Astrocyte (in vitro differentiated cells and primary cell): ENCODE measurements at regions not wholly inside any gene's neighbourhood (a gene's known extent, or its start where the extent isn't known, plus 50 kb on each side); places are given as distances from the start of the nearest gene placed in this dataset.

ENCODE experiments used
- DNase-seq: peaks from one replicate; pipeline ENCODE4 v3.0.0-alpha.2; 2010; ENCODE audit warnings: low read depth
- FAIRE-seq: peaks from 2 replicates; lab custom pipeline; 2011; peaks lifted over from hg19 to GRCh38; lab: Jason Lieb, UNC
- H2AFZ ChIP-seq: 2 replicates; pipeline ENCODE4 v1.6.0; 2012; ENCODE audit warnings: low read depth, low read length, inconsistent platforms
- H3K27ac ChIP-seq: 2 replicates; pipeline ENCODE4 v1.5.1; 2011; ENCODE audit warnings: low read depth, low read length, inconsistent platforms
- H3K27me3 ChIP-seq: 2 replicates; pipeline ENCODE4 v1.6.0; 2011; ENCODE audit warnings: low read length, inconsistent platforms; ENCODE audit not compliant: insufficient read depth
- H3K36me3 ChIP-seq: 2 replicates; pipeline ENCODE4 v1.5.1; 2011; ENCODE audit warnings: low read length, inconsistent platforms; ENCODE audit not compliant: insufficient read depth
- H3K4me1 ChIP-seq: 2 replicates; pipeline ENCODE4 v1.5.1; 2011; ENCODE audit warnings: low read length, inconsistent platforms; ENCODE audit not compliant: insufficient read depth
- H3K4me2 ChIP-seq: 2 replicates; pipeline ENCODE4 v1.6.0; 2012; ENCODE audit warnings: low read length, inconsistent platforms
- H3K4me3 ChIP-seq: 2 replicates; pipeline ENCODE4 v1.5.1; 2011; ENCODE audit warnings: low read depth, mild to moderate bottlenecking, low read length, inconsistent platforms; ENCODE audit not compliant: insufficient read depth
- H3K79me2 ChIP-seq: 2 replicates; pipeline ENCODE4 v1.6.0; 2012; ENCODE audit warnings: mild to moderate bottlenecking, low read length, inconsistent platforms; ENCODE audit not compliant: insufficient read depth
- H3K9ac ChIP-seq: 2 replicates; pipeline ENCODE4 v1.6.0; 2012; ENCODE audit warnings: mild to moderate bottlenecking, low read length, inconsistent platforms
- H3K9me3 ChIP-seq: 2 replicates; pipeline ENCODE4 v1.5.1; 2012; ENCODE audit warnings: low read depth, mild to moderate bottlenecking, low read length, inconsistent platforms; ENCODE audit not compliant: insufficient read depth
- H4K20me1 ChIP-seq: 2 replicates; pipeline ENCODE4 v1.6.0; 2012; ENCODE audit warnings: low read length, inconsistent platforms; ENCODE audit not compliant: insufficient read depth
- H3K27ac Mint-ChIP-seq: one replicate; pipeline ENCODE4 v1.8.0; 2021; ENCODE audit warnings: mild to moderate bottlenecking, mixed read lengths; ENCODE audit not compliant: unreplicated experiment
- H3K27me3 Mint-ChIP-seq: one replicate; pipeline ENCODE4 v1.8.0; 2021; ENCODE audit warnings: low read depth, mixed read lengths; ENCODE audit not compliant: unreplicated experiment
- H3K36me3 Mint-ChIP-seq: one replicate; pipeline ENCODE4 v1.8.0; 2021; ENCODE audit warnings: low read depth, mixed read lengths; ENCODE audit not compliant: unreplicated experiment
- H3K4me1 Mint-ChIP-seq: one replicate; pipeline ENCODE4 v1.8.0; 2021; ENCODE audit warnings: low read depth, mixed read lengths; ENCODE audit not compliant: unreplicated experiment
- H3K4me3 Mint-ChIP-seq: one replicate; pipeline ENCODE4 v1.8.0; 2021; ENCODE audit warnings: mild to moderate bottlenecking, moderate library complexity, mixed read lengths; ENCODE audit not compliant: unreplicated experiment
- H3K9me3 Mint-ChIP-seq: one replicate; pipeline ENCODE4 v1.8.0; 2021; ENCODE audit warnings: mild to moderate bottlenecking, mixed read lengths; ENCODE audit not compliant: unreplicated experiment
- EZH2 ChIP-seq: IDR thresholded peaks from 2 replicates; pipeline ENCODE4 v1.6.1; 2012; ENCODE audit warnings: mild to moderate bottlenecking, low read length, inconsistent platforms; ENCODE audit not compliant: insufficient read depth
- TF ChIP-seq, protein P1 (sequence below): IDR thresholded peaks from 2 replicates; pipeline ENCODE4 v1.5.1; 2011; ENCODE audit warnings: low read depth, mild to moderate bottlenecking, inconsistent platforms, low read length, moderate library complexity; ENCODE audit not compliant: insufficient read depth

DNA sequence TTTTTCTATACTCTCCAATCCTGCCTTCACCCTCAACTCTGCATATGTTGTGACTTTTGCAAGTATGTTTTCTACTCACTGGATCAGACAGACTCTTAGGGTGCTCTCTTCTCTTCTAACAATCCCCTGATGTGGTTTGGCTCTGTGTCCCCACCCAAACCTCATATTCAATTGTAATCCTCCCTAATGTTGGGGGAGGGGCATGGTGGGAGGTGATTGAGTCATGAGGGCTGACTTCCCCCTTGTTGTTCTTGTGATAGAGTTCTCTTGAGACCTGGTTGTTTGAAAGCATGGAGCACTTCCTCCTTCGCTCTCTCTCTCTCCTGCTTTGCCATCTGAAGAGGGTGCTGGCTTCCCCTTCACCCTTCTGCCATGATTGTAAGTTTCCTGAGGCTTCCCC, 148.9 kb upstream of the IGSF21 start:
- Histone ChIP-seq H3K4me2 (no peak overlapping the region), H3K27me3 (no peaks in the 10 kb centered on the region), H3K79me2 (no peaks in the 10 kb centered on the region), H3K4me1 (no peaks in the 10 kb centered on the region), H4K20me1 (no peaks in the 10 kb centered on the region), H2AFZ (no peak overlapping the region), H3K9ac (no peak overlapping the region), H3K36me3 (no peaks in the 10 kb centered on the region), H3K9me3 (no peaks in the 10 kb centered on the region), H3K4me3 (no peak overlapping the region), H3K27ac (no peak overlapping the region)
- no peak for FAIRE-seq
- no peak overlapping the region for H3K4me3 Mint-ChIP-seq
- peaks cover 58% of the 10 kb centered on the region for H3K27me3 Mint-ChIP-seq
- H3K9me3 Mint-ChIP-seq, result peaks cover 6% of the 10 kb centered on the region
- peaks cover 3% of the 10 kb centered on the region for H3K4me1 Mint-ChIP-seq
- DNase-seq, result no peak
- H3K27ac Mint-ChIP-seq, result no peak overlapping the region
- H3K36me3 Mint-ChIP-seq, result no peaks in the 10 kb centered on the region
- no peak for TF ChIP-seq EZH2
- TF ChIP-seq, protein P1, sequence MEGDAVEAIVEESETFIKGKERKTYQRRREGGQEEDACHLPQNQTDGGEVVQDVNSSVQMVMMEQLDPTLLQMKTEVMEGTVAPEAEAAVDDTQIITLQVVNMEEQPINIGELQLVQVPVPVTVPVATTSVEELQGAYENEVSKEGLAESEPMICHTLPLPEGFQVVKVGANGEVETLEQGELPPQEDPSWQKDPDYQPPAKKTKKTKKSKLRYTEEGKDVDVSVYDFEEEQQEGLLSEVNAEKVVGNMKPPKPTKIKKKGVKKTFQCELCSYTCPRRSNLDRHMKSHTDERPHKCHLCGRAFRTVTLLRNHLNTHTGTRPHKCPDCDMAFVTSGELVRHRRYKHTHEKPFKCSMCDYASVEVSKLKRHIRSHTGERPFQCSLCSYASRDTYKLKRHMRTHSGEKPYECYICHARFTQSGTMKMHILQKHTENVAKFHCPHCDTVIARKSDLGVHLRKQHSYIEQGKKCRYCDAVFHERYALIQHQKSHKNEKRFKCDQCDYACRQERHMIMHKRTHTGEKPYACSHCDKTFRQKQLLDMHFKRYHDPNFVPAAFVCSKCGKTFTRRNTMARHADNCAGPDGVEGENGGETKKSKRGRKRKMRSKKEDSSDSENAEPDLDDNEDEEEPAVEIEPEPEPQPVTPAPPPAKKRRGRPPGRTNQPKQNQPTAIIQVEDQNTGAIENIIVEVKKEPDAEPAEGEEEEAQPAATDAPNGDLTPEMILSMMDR, result no peak

DNA sequence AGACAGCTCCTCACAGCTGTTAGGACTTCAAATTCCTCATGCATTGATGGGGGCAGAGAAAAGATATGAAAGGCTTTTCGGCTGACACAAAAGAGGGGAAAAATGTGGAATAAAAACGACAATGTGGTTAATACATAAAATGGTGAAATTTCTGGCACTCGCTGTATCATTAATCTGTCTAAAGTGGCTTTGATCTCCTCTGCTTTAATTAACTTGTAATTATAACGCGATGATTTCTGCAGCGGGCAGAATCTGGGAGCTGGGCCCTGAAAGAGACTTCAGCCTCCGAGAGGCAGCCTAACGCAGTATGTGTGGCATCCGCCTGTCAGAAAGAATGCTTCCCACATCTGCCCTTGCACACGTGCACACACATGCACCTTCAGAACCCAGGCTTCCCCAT, 144.1 kb upstream of the IGSF21 start:
- Histone ChIP-seq H3K4me3 (no peak overlapping the region), H3K79me2 (no peaks in the 10 kb centered on the region), H3K27ac (no peak overlapping the region), H3K4me2 (no peak overlapping the region), H3K9ac (no peak overlapping the region), H2AFZ (no peak overlapping the region), H3K9me3 (no peaks in the 10 kb centered on the region), H3K4me1 (no peaks in the 10 kb centered on the region), H3K27me3 (no peaks in the 10 kb centered on the region), H4K20me1 (no peaks in the 10 kb centered on the region), H3K36me3 (no peaks in the 10 kb centered on the region)
- TF ChIP-seq, protein P1, result no peak
- TF ChIP-seq EZH2, result no peak
- Mint-ChIP-seq H3K4me1 (no peaks in the 10 kb centered on the region), H3K9me3 (peaks cover 8% of the 10 kb centered on the region), H3K36me3 (no peaks in the 10 kb centered on the region), H3K4me3 (no peak overlapping the region), H3K27ac (no peak overlapping the region), H3K27me3 (peaks cover 73% of the 10 kb centered on the region)
- no peak for FAIRE-seq
- DNase-seq, result no peak

DNA sequence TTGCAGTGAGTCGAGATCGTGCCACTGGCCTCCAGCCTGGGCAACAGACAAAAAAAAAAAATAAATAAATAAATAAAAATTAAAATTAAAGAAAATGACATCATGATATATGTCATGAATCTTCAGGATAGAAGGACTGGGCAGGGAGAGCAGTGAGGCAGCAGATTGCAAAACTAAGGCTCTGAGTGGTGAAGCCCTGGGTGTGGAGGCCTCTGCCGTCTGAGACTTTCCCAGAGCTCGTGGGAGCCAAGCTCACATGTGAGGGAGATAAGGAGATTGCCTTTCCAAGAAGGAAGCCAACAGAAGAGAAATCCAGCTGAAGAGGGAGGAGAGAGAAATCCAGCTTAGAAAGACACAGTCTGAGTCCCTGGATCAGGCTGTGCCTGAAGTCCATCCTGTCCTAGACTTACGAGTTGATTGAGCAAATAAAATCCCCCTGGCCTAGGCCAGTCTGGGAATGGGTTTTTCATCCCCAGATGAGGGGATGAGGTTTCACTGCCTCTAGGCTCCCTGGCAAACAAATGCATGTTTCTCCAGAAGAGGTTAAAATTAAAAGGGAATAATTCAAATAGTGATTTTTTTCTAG, 142.0 kb upstream of the IGSF21 start:
- TF ChIP-seq EZH2, result no peak
- TF ChIP-seq, protein P1, result no peak
- no peaks in the 10 kb centered on the region for H3K4me1 ChIP-seq
- Mint-ChIP-seq H3K27ac (no peak overlapping the region), H3K36me3 (no peaks in the 10 kb centered on the region), H3K9me3 (peaks cover 8% of the 10 kb centered on the region), H3K4me3 (no peak overlapping the region), H3K27me3 (peaks cover 63% of the 10 kb centered on the region), H3K4me1 (no peaks in the 10 kb centered on the region)
- DNase-seq, result no peak
- H3K27ac ChIP-seq, result no peak overlapping the region
- no peak overlapping the region for H3K4me2 ChIP-seq
- no peaks in the 10 kb centered on the region for H4K20me1 ChIP-seq
- H2AFZ ChIP-seq, result no peak overlapping the region
- FAIRE-seq, result no peak
- H3K9me3 ChIP-seq, result no peaks in the 10 kb centered on the region
- no peak overlapping the region for H3K9ac ChIP-seq
- no peaks in the 10 kb centered on the region for H3K79me2 ChIP-seq
- H3K4me3 ChIP-seq, result no peak overlapping the region
- no peaks in the 10 kb centered on the region for H3K27me3 ChIP-seq
- no peaks in the 10 kb centered on the region for H3K36me3 ChIP-seq
